SK-N-SH treated with all-trans-retinoic acid at 6 μM for 48 hours (cell line): ENCODE measurements at regions not wholly inside any gene's neighbourhood (a gene's known extent, or its start where the extent isn't known, plus 50 kb on each side); places are given as distances from the start of the nearest gene placed in this dataset.

Experiments
- ATAC-seq: fragments of 200-7000 bp; cut with Tn5 transposase; 3 replicates; pipeline ENCODE4 v1.9.1; 2020; ENCODE audit warnings: mild to moderate bottlenecking, moderate library complexity
- ARNTL ChIP-seq: fragments of 450-650 bp; formaldehyde crosslinking; IDR thresholded peaks from 2 replicates; pipeline ENCODE4 v1.5.0; 2020; ENCODE audit warnings: low read depth, mild to moderate bottlenecking, moderate library complexity, borderline replicate concordance
- BACH2 ChIP-seq: fragments of 250-450 bp; sonication (Bioruptor Pico); IDR thresholded peaks from 2 replicates; pipeline ENCODE4 v1.9.0; 2021; ENCODE audit warnings: mild to moderate bottlenecking, borderline replicate concordance
- CREB5 ChIP-seq: fragments of 250-450 bp; sonication (Bioruptor Pico); IDR thresholded peaks from 2 replicates; pipeline ENCODE4 v1.5.1; 2020; ENCODE audit warnings: low read depth, mild to moderate bottlenecking, moderate library complexity
- CSDC2 ChIP-seq: fragments of 250-450 bp; sonication (Bioruptor Pico); IDR thresholded peaks from 2 replicates; pipeline ENCODE4 v1.5.0; 2020; ENCODE audit warnings: mild to moderate bottlenecking, moderate library complexity
- CSRNP3 ChIP-seq: fragments of 250-450 bp; sonication (Bioruptor Pico); IDR thresholded peaks from 2 replicates; pipeline ENCODE4 v1.5.1; 2021; ENCODE audit warnings: mild to moderate bottlenecking, moderate library complexity
- ESRRG ChIP-seq: fragments of 250-450 bp; sonication (Bioruptor Pico); IDR thresholded peaks from 2 replicates; pipeline ENCODE4 v1.6.1; 2021; ENCODE audit warnings: mild to moderate bottlenecking
- GLIS3 ChIP-seq: fragments of 250-450 bp; sonication (Bioruptor Pico); IDR thresholded peaks from 2 replicates; pipeline ENCODE4 v1.5.0; 2020; ENCODE audit warnings: mild to moderate bottlenecking, moderate library complexity
- ISL1 ChIP-seq: fragments of 250-450 bp; sonication (Bioruptor Pico); IDR thresholded peaks from 2 replicates; pipeline ENCODE4 v2.1.2; 2022; ENCODE audit warnings: mild to moderate bottlenecking, moderate library complexity
- OSR1 ChIP-seq: fragments of 250-450 bp; sonication (Bioruptor Pico); IDR thresholded peaks from 2 replicates; pipeline ENCODE4 v1.8.0; 2022; ENCODE audit warnings: moderate library complexity, mild to moderate bottlenecking, inconsistent platforms
- PATZ1 ChIP-seq: fragments of 250-450 bp; sonication (Bioruptor Pico); IDR thresholded peaks from 2 replicates; pipeline ENCODE4 v1.8.0; 2020; ENCODE audit warnings: mild to moderate bottlenecking, moderate library complexity, borderline replicate concordance
- POU6F1 ChIP-seq: fragments of 250-450 bp; sonication (Bioruptor Pico); IDR thresholded peaks from 2 replicates; pipeline ENCODE4 v1.8.0; 2021; ENCODE audit warnings: low read depth, mild to moderate bottlenecking, moderate library complexity, borderline replicate concordance
- PPARA ChIP-seq: fragments of 250-450 bp; sonication (Bioruptor Pico); IDR thresholded peaks from 2 replicates; pipeline ENCODE4 v1.5.0; 2020; ENCODE audit warnings: mild to moderate bottlenecking, borderline replicate concordance
- RARB ChIP-seq: fragments of 250-450 bp; sonication (Bioruptor Pico); IDR thresholded peaks from 2 replicates; pipeline ENCODE4 v1.8.0; 2021; ENCODE audit warnings: mild to moderate bottlenecking, moderate library complexity
- SNAI2 ChIP-seq: fragments of 250-450 bp; sonication (Bioruptor Pico); IDR thresholded peaks from 2 replicates; pipeline ENCODE4 v1.5.0; 2020; ENCODE audit warnings: mild to moderate bottlenecking, moderate library complexity
- TCF4 ChIP-seq: fragments of 250-450 bp; sonication (Bioruptor Pico); IDR thresholded peaks from 2 replicates; pipeline ENCODE4 v1.8.0; 2021; ENCODE audit warnings: mild to moderate bottlenecking, moderate library complexity, borderline replicate concordance
- TOX ChIP-seq: fragments of 250-450 bp; sonication (Bioruptor Pico); IDR thresholded peaks from 2 replicates; pipeline ENCODE4 v1.8.0; 2021; ENCODE audit warnings: mild to moderate bottlenecking, moderate library complexity, borderline replicate concordance
- TSHZ2 ChIP-seq: fragments of 250-450 bp; sonication (Bioruptor Pico); IDR thresholded peaks from 2 replicates; pipeline ENCODE4 v1.5.0; 2020; ENCODE audit warnings: mild to moderate bottlenecking, moderate library complexity
- ZC3H10 ChIP-seq: fragments of 250-450 bp; sonication (Bioruptor Pico); IDR thresholded peaks from 2 replicates; pipeline ENCODE4 v1.5.1; 2021; ENCODE audit warnings: mild to moderate bottlenecking, moderate library complexity
- ZFP3 ChIP-seq: fragments of 250-450 bp; sonication (Bioruptor Pico); IDR thresholded peaks from 2 replicates; pipeline ENCODE4 v1.5.0; 2020; ENCODE audit warnings: mild to moderate bottlenecking, moderate library complexity
- ZFP30 ChIP-seq: fragments of 450-650 bp; formaldehyde crosslinking; IDR thresholded peaks from 2 replicates; pipeline ENCODE4 v1.5.0; 2022; ENCODE audit warnings: mild to moderate bottlenecking, moderate library complexity
- ZNF565 ChIP-seq: fragments of 450-650 bp; formaldehyde crosslinking; conservative IDR thresholded peaks from 2 replicates; pipeline ENCODE4 v1.5.0; 2020; ENCODE audit warnings: low read depth, mild to moderate bottlenecking, moderate library complexity
- ZNF8 ChIP-seq: fragments of 450-650 bp; formaldehyde crosslinking; IDR thresholded peaks from 2 replicates; pipeline ENCODE4 v1.5.0; 2020; ENCODE audit warnings: mild to moderate bottlenecking, moderate library complexity

GRCh38 chr12:107978201-107978600 lies 150.9 kb upstream of the WSCD2 start:
- TF ChIP-seq CSRNP3 (CRISPR knock-in tag) (no peak), POU6F1 (no peak), TOX (CRISPR knock-in tag) (no peak), CSDC2 (no peak), ZNF565 (no peak), ZFP3 (no peak), ZC3H10 (CRISPR knock-in tag) (no peak), ZNF8 (CRISPR knock-in tag) (no peak), PPARA (no peak)
- no peak for ATAC-seq

- no peak for ATAC-seq
- TF ChIP-seq OSR1 (CRISPR knock-in tag) = no peak
- no peak for TF ChIP-seq RARB (CRISPR knock-in tag)
- TF ChIP-seq CSDC2 = no peak
- TF ChIP-seq ZFP30 (CRISPR knock-in tag) = no peak
- TF ChIP-seq TCF4 (CRISPR knock-in tag) = no peak
- TF ChIP-seq SNAI2 (CRISPR knock-in tag) = no peak
- no peak for TF ChIP-seq ISL1
- no peak for TF ChIP-seq ZC3H10 (CRISPR knock-in tag)
- no peak for TF ChIP-seq ESRRG
- TF ChIP-seq, all 23 proteins: peak for 0
Observed at GRCh38 chr12:107978641-107979040, 150.4 kb upstream of the WSCD2 start.

GRCh38 chr12:107983756-107984472 lies 145.2 kb upstream of the WSCD2 start:
- TF ChIP-seq ESRRG (no peak), PATZ1 (no peak), ZFP30 (CRISPR knock-in tag) (no peak), CREB5 (no peak), PPARA (no peak), TOX (CRISPR knock-in tag) (no peak)
- no peak for ATAC-seq

GRCh38 chr12:107984973-107985372 lies 144.1 kb upstream of the WSCD2 start:
- no peak for ATAC-seq
- no peak for TF ChIP-seq TCF4 (CRISPR knock-in tag)
- no peak for TF ChIP-seq ZNF565
- no peak for TF ChIP-seq POU6F1
- no peak for TF ChIP-seq TSHZ2
- no peak for TF ChIP-seq ZFP3
- TF ChIP-seq PATZ1 = no peak
- TF ChIP-seq CSDC2 = no peak
- no peak for TF ChIP-seq BACH2 (CRISPR knock-in tag)
- TF ChIP-seq CREB5 = no peak
- TF ChIP-seq ZNF8 (CRISPR knock-in tag) = no peak
- no peak for TF ChIP-seq SNAI2 (CRISPR knock-in tag)
- no peak for TF ChIP-seq GLIS3 (CRISPR knock-in tag)
- no peak for TF ChIP-seq ARNTL
- TF ChIP-seq ZC3H10 (CRISPR knock-in tag) = no peak
